NCI-H1694 treated with DMSO at 0.1 percent for 48 hours (cell line): ENCODE measurements at regions not wholly inside any gene's neighbourhood (a gene's known extent, or its start where the extent isn't known, plus 50 kb on each side); places are given as distances from the start of the nearest gene placed in this dataset.

Experiments
- DNase-seq: peaks from one replicate; lab custom pipeline; 2025; lab: John Stamatoyannopoulos, UW

GRCh38 chrX:87727620-87728019 lies 210.0 kb downstream of the KLHL4 start:
- DNase-seq: no peak

DNA sequence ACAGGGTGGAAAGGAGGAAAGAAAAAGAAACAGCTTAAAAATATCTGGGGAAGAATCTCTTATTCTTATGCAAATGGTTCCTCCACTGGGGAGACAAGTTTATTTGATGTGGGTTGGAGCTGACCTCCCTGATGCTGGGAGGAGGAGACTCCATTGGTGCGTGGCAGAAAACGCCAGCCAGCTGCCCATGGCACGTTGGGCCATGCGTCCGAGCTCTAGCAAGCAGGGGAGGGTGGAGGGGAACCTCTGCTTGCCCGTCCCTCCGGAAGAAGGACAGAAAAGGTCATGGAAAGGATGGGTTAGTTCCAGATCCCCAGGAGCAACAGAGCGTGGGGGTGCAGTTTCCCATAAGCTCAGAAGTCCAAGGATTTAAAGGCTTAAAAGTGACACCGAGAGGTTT lies 210.4 kb downstream of the KLHL4 start:
- DNase-seq: no peak

GRCh38 chrX:87728459-87728858 lies 210.9 kb downstream of the KLHL4 start:
- no peak for DNase-seq

GRCh38 chrX:87732133-87732532 lies 214.5 kb downstream of the KLHL4 start:
- DNase-seq: no peak

GRCh38 chrX:87736576-87736975 lies 219.0 kb downstream of the KLHL4 start:
- no peak for DNase-seq

DNA sequence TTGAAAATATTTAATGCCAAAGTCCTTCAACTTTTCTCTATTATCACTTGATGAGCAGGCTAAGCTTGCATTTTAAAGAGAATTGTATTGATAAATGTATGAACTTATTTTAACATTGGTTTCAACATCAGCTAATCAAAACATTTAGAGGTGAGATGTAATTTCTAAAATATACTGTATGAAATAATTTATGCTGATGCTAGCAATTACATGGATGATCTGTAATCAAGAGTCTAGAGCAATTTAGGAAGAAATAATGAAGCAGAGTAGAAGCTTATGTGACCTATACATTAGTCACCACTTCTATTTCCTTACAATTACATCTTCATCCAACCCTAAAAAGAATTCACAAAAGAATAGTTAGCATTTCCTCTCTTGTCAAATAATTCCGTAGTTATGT lies 226.8 kb downstream of the KLHL4 start:
- no peak for DNase-seq

DNA sequence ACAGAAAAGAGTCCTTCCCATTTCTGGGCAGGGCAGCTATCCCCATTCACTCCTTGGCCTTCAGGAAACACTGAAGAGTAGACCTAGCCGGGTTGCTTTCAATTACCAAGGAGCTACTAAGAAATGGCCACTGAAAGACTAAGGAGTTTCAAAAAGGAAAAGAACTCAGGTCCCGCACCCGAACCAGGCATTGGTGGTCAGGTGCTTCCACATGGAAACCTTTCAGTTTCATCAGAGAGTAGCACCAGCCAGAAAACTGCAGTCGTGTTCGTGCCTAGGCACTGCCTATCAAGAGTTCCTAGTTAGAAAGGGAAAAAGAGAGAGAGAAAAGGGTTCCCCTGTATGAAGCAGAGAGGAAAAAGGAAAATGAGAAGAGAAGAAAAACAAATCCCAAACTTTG lies 237.9 kb downstream of the KLHL4 start:
- no peak for DNase-seq

DNA sequence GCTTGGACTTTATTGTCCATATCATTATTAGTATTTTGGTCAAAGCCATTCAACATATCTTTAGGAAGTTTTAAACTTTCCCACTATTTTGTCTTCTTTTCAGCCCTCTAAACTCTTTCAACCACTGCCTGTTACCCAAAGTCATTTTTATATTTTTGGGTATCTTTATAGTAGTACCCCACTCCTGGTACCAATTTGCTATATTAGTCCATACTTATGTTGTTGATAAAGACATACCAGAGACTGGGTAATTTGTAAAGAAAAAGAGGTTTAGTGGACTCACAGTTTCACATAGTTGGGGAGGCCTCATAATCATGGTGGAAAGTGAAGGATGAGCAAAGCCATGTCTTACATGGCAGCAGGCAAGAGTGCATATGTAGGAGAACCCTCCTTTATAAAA lies 271.4 kb downstream of the KLHL4 start:
- DNase-seq: no peak

DNA sequence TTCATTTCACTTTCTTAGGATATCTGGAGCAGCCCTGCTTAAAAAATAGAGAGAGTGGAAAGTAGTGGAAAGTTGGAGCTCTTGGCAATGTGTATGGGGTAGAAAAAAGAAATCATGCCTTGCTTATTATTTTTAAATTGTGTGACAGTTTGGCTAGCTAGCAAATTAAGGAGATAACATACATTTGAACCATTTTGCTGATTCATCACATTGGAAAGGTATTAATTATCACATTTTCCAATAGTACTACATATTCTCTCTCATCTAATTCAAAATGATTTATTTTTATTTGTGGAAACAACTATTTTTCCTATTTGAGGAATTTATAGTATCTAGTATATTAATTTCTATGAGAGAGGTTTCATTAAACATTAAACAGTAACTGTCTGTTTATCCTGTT lies 280.4 kb downstream of the KLHL4 start:
- DNase-seq: no peak

- no peak for DNase-seq
Measured at GRCh38 chrX:87805829-87806490, 288.4 kb downstream of the KLHL4 start.

- DNase-seq: no peak
Measured at GRCh38 chrX:87808576-87809243, 291.1 kb downstream of the KLHL4 start.

- DNase-seq: no peak
Measured at GRCh38 chrX:87813566-87813965, 296.0 kb downstream of the KLHL4 start.

GRCh38 chrX:87846956-87847355 lies 329.4 kb downstream of the KLHL4 start:
- no peak for DNase-seq

- DNase-seq: no peak
Measured at GRCh38 chrX:87873347-87873941, 355.8 kb downstream of the KLHL4 start.

DNA sequence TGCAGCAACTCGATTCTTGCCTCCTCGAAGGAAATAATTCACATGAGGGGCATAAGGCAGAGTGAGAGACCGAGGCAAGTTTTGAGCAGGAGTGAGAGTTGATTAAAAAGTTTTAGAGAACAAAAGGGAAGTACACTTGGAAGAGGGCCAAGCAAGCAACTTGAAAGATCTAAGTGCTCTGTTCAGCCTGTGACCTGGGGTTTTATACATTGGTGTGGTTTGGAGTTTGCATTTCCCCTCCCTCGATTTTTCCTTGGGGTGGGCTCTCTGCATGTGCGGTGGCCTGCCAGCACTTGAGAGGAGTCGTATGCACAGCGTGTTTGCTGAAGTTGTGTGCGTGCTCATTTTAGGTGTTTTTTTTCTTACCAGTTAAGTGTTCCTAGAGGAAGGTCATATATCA lies 356.4 kb downstream of the KLHL4 start:
- no peak for DNase-seq

- DNase-seq: no peak
Measured at GRCh38 chrX:87878926-87879325, 361.3 kb downstream of the KLHL4 start.

GRCh38 chrX:87890437-87890836 lies 372.8 kb downstream of the KLHL4 start:
- no peak for DNase-seq

- DNase-seq: no peak
Measured at GRCh38 chrX:87895421-87895820, 377.8 kb downstream of the KLHL4 start.

- DNase-seq: no peak
Measured at GRCh38 chrX:87896057-87896456, 378.5 kb downstream of the KLHL4 start.

GRCh38 chrX:87900320-87900908 lies 382.8 kb downstream of the KLHL4 start:
- DNase-seq: no peak

- DNase-seq: no peak
Measured at GRCh38 chrX:87901060-87901459, 383.5 kb downstream of the KLHL4 start.

GRCh38 chrX:87914726-87915125 lies 397.1 kb downstream of the KLHL4 start:
- no peak for DNase-seq

DNA sequence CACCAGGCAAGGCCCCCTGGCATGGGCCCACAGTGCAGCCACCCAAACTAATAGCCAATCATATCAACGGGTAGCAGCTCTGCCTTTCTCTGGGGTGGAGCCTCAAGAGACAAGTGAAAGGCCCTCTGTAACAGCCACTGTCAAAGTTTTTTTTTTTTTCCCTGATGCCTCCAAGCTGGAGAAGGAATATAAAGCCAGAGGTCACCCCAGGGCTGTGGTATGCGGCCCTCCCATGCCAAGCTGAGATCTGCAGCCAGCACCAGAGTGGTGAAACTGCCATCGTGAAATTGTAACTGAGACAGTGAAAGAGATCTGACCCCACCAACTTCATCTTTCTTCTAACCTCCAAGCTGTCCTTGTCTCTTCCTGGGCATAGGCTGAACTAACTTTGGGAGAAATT lies 407.0 kb downstream of the KLHL4 start:
- DNase-seq: no peak
